Prostate gland (tissue), 2 donors: ENCODE measurements at regions not wholly inside any gene's neighbourhood (a gene's known extent, or its start where the extent isn't known, plus 50 kb on each side); places are given as distances from the start of the nearest gene placed in this dataset.

Source experiments
- CTCF ChIP-seq, 4 experiments: fragments of 200-600 bp in 2 of 4; fragments of 450-650 bp in 2 of 4; sonication (generic) in 2 of 4; IDR thresholded peaks; 1 replicate in 3 of 4; 2 replicates in 1 of 4; pipeline ENCODE4 v1.5.1; 2016 to 2019; ENCODE audit warnings: antibody characterized with exemption in 4 of 4, mild to moderate bottlenecking in 2 of 4, moderate library complexity in 2 of 4
- POLR2A ChIP-seq: fragments of 450-650 bp; IDR thresholded peaks from one replicate; pipeline ENCODE4 v1.6.1; 2016; ENCODE audit warnings: antibody characterized with exemption, mild to moderate bottlenecking

DNA sequence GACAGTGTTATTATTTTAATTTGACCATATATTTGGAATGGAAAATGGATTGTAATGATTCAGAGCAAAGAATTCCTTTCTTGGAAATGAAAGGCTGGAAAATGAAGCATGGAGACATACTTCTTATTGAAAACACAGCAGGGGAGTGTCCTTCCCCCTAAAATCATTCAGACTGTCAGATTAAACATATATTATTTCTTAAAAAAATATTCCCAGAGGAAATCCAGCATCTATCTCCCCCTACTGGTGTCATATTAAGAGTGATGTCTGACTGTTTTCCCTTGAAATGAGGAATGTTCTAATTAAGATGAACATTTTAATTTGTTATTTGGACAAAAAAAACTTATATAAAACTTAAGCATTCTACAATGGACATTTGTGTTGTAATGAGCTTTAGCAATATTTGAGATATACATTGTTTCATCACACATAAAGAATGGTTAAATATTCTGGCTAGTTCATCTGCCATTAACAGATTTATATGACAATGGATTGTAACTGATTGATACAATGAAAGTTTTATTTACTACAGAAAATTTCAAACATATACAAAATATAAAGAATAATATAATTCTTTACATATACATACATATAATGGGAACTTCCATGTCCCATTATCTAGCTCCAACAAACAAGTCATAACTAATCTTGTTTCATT, 264.6 kb downstream of the SPRY1 start:
- TF ChIP-seq POLR2A (no peak), CTCF (IDR thresholded peaks at IDR 0.05) (peak in 3 of 4 experiments; percentile 39 to 69 (median 68))
